Neural progenitor cell (in vitro differentiated cells): ENCODE measurements at regions not wholly inside any gene's neighbourhood (a gene's known extent, or its start where the extent isn't known, plus 50 kb on each side); places are given as distances from the start of the nearest gene placed in this dataset.

Experiments
- DNase-seq: peaks from one replicate; pipeline ENCODE4 v3.0.0-alpha.2; 2016; ENCODE audit warnings: low spot score
- H2AFZ ChIP-seq: fragments of 200-600 bp; sonication (generic); replicated peaks from 2 replicates; pipeline ENCODE4 v1.6.1; 2016; ENCODE audit warnings: antibody characterized with exemption
- H3F3A ChIP-seq: fragments of 200-600 bp; sonication (generic); 2 replicates; pipeline ENCODE4 v1.6.1; 2016; ENCODE audit warnings: antibody characterized with exemption, low read depth
- H3K27ac ChIP-seq: fragments of 200-600 bp; sonication (generic); 2 replicates; pipeline ENCODE4 v1.5.1; 2016; ENCODE audit warnings: mild to moderate bottlenecking
- H3K27me3 ChIP-seq: fragments of 200-600 bp; sonication (generic); 2 replicates; pipeline ENCODE4 v1.6.1; 2016; ENCODE audit warnings: mild to moderate bottlenecking, moderate library complexity
- H3K36me3 ChIP-seq: fragments of 200-600 bp; sonication (generic); 2 replicates; pipeline ENCODE4 v1.5.1; 2016
- H3K4me1 ChIP-seq: fragments of 200-600 bp; sonication (generic); 2 replicates; pipeline ENCODE4 v1.6.1; 2016; ENCODE audit warnings: mixed run types
- H3K4me2 ChIP-seq: fragments of 200-600 bp; sonication (generic); 2 replicates; pipeline ENCODE4 v1.6.1; 2016
- H3K4me3 ChIP-seq: fragments of 200-600 bp; sonication (generic); 2 replicates; pipeline ENCODE4 v1.5.1; 2016
- H3K79me2 ChIP-seq: fragments of 200-600 bp; sonication (generic); 2 replicates; pipeline ENCODE4 v1.6.1; 2016; ENCODE audit warnings: low read depth
- H3K9ac ChIP-seq: fragments of 200-600 bp; sonication (generic); 2 replicates; pipeline ENCODE4 v1.6.1; 2016
- H3K9me3 ChIP-seq: fragments of 200-600 bp; sonication (generic); 2 replicates; pipeline ENCODE4 v1.5.1; 2016; ENCODE audit warnings: low read depth
- H4K20me1 ChIP-seq: fragments of 200-600 bp; sonication (generic); 2 replicates; pipeline ENCODE4 v1.6.1; 2016; ENCODE audit warnings: low read depth
- H3K27ac Mint-ChIP-seq: 3 replicates; pipeline ENCODE4 v1.8.0; 2021; ENCODE audit warnings: mixed read lengths
- H3K27me3 Mint-ChIP-seq: 2 replicates; pipeline ENCODE4 v1.8.0; 2022; ENCODE audit warnings: low read depth, mild to moderate bottlenecking, inconsistent platforms, moderate library complexity, mixed read lengths; ENCODE audit not compliant: insufficient read depth
- H3K36me3 Mint-ChIP-seq: 3 replicates; pipeline ENCODE4 v1.8.0; 2021; ENCODE audit warnings: mixed read lengths
- H3K4me1 Mint-ChIP-seq: 3 replicates; pipeline ENCODE4 v1.8.0; 2021; ENCODE audit warnings: mixed read lengths
- H3K4me3 Mint-ChIP-seq: 3 replicates; pipeline ENCODE4 v1.8.0; 2021; ENCODE audit warnings: mild to moderate bottlenecking, moderate library complexity, mixed read lengths
- H3K9me3 Mint-ChIP-seq: 3 replicates; pipeline ENCODE4 v1.8.0; 2020; ENCODE audit warnings: mixed read lengths
- EZH2 ChIP-seq: fragments of 200-600 bp; sonication (generic); IDR thresholded peaks from 2 replicates; pipeline ENCODE4 v1.6.1; 2017; ENCODE audit warnings: antibody characterized with exemption, mild to moderate bottlenecking, moderate library complexity
- EZH2phosphoT487 ChIP-seq: fragments of 200-600 bp; sonication (generic); IDR thresholded peaks from 2 replicates; pipeline ENCODE4 v1.6.1; 2017; ENCODE audit warnings: antibody characterized with exemption
- TF ChIP-seq, protein P1 (sequence below): fragments of 200-600 bp; sonication (generic); IDR thresholded peaks from 2 replicates; pipeline ENCODE4 v1.5.1; 2017; ENCODE audit warnings: antibody characterized with exemption, mild to moderate bottlenecking

DNA sequence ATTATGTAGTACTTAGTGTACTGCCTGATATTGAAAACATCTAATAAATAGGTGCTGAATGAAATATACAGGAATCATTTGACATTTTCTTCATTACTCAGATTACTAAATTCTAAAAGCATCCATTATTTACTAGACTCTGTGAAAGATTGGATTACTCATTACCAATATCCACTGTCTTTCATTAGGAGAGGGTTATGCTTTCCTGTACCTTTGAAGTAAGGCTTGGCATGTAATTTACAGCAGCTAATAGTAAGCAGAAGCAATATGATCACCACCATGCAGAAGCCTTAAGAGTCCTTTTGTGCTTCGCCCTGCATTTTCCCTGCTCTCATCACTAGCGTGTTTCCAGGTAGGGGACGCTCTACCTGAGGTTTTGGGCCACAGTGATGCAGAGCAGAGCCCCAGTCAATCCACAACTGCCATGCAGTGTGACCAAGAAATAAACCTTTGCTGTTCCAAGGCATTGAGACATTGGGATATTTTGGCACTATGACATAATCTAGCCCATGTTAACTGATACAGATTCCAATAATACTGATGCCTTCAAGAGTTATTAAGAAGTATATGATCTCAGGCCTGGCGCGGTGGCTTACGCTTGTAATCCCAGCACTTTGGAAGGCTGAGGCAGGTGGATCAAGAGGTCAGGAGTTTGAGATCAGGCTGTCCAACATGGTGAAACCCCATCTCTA, 502.8 kb upstream of the MARCKS start:
- Histone ChIP-seq H3K9ac (no peak overlapping the region), H3K4me2 (no peak overlapping the region), H4K20me1 (no peaks in the 10 kb centered on the region), H3K4me3 (no peak overlapping the region), H3K79me2 (no peaks in the 10 kb centered on the region), H3K36me3 (no peaks in the 10 kb centered on the region), H3K9me3 (no peaks in the 10 kb centered on the region), H3K27me3 (no peaks in the 10 kb centered on the region), H3F3A (no peaks in the 10 kb centered on the region), H3K27ac (no peak overlapping the region), H2AFZ (no peak overlapping the region), H3K4me1 (peaks cover 6% of the 10 kb centered on the region)
- TF ChIP-seq EZH2phosphoT487 (no peak), EZH2 (no peak)
- TF ChIP-seq, protein P1, sequence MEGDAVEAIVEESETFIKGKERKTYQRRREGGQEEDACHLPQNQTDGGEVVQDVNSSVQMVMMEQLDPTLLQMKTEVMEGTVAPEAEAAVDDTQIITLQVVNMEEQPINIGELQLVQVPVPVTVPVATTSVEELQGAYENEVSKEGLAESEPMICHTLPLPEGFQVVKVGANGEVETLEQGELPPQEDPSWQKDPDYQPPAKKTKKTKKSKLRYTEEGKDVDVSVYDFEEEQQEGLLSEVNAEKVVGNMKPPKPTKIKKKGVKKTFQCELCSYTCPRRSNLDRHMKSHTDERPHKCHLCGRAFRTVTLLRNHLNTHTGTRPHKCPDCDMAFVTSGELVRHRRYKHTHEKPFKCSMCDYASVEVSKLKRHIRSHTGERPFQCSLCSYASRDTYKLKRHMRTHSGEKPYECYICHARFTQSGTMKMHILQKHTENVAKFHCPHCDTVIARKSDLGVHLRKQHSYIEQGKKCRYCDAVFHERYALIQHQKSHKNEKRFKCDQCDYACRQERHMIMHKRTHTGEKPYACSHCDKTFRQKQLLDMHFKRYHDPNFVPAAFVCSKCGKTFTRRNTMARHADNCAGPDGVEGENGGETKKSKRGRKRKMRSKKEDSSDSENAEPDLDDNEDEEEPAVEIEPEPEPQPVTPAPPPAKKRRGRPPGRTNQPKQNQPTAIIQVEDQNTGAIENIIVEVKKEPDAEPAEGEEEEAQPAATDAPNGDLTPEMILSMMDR = no peak
- Mint-ChIP-seq H3K36me3 (no peaks in the 10 kb centered on the region), H3K4me1 (peaks cover 13% of the 10 kb centered on the region), H3K27me3 (no peaks in the 10 kb centered on the region), H3K4me3 (no peak overlapping the region), H3K9me3 (peaks cover 6% of the 10 kb centered on the region), H3K27ac (no peak overlapping the region)
- no peak for DNase-seq

DNA sequence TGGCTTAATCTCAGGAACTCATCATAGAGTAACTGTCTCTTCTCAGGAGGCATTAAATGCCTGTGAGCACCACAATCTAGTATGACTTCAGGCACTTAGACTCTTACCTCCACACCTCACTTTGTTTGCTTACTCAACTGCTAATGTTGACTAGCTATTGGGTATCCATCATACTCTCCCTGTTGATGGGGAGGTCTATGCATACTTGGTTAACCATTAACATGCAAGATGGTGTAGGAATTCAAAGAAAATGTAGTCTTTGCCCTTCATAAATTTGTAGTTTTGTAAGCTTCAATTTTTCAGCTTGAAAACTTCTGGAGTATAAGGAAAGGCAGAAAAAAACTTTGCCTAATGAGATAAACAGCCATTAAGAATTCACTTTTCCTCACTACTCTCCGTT, 501.0 kb upstream of the MARCKS start:
- DNase-seq = no peak
- TF ChIP-seq, protein P1 = no peak
- TF ChIP-seq EZH2phosphoT487 (no peak), EZH2 (no peak)
- no peaks in the 10 kb centered on the region for H3F3A ChIP-seq
- H3K9me3 ChIP-seq = no peaks in the 10 kb centered on the region
- H3K9ac ChIP-seq = no peak overlapping the region
- Mint-ChIP-seq H3K27me3 (no peaks in the 10 kb centered on the region), H3K36me3 (no peaks in the 10 kb centered on the region), H3K4me3 (no peak overlapping the region), H3K9me3 (peaks cover 3% of the 10 kb centered on the region), H3K27ac (no peak overlapping the region), H3K4me1 (peaks cover 24% of the 10 kb centered on the region)
- no peaks in the 10 kb centered on the region for H3K36me3 ChIP-seq
- H3K4me1 ChIP-seq = peaks cover 10% of the 10 kb centered on the region
- H3K4me3 ChIP-seq = no peak overlapping the region
- H4K20me1 ChIP-seq = no peaks in the 10 kb centered on the region
- H2AFZ ChIP-seq = no peak overlapping the region
- no peak overlapping the region for H3K27ac ChIP-seq
- no peak overlapping the region for H3K4me2 ChIP-seq
- no peaks in the 10 kb centered on the region for H3K79me2 ChIP-seq
- no peaks in the 10 kb centered on the region for H3K27me3 ChIP-seq

DNA sequence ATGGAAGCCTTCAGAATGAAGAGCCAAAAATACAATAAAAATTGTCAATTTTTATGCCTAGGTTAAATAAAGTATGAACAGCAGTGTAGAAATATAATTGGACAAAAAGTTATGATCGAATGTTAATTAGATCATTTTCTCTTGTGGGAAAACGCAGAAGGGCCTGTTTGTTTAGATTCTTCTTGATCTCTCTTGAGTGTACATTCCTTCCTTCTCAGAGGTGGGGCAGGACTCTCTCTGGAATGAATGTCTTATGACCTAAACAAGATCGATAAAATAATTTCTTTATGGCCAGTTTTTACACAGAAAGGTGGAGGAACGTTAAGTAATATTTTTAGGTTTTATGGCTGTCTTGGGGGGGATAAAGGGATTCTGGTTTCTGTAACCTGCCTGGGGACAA, 500.1 kb upstream of the MARCKS start:
- H3K9ac ChIP-seq = no peak overlapping the region
- peaks cover 10% of the 10 kb centered on the region for H3K4me1 ChIP-seq
- H3K9me3 ChIP-seq = no peaks in the 10 kb centered on the region
- no peaks in the 10 kb centered on the region for H3F3A ChIP-seq
- peaks cover 3% of the 10 kb centered on the region for H3K9me3 Mint-ChIP-seq
- no peaks in the 10 kb centered on the region for H3K36me3 ChIP-seq
- H3K4me3 ChIP-seq = no peak overlapping the region
- H2AFZ ChIP-seq = no peak overlapping the region
- no peaks in the 10 kb centered on the region for H3K27me3 ChIP-seq
- H3K27ac ChIP-seq = no peak overlapping the region
- no peak overlapping the region for H3K4me2 ChIP-seq
- H3K4me3 Mint-ChIP-seq = no peak overlapping the region
- H3K4me1 Mint-ChIP-seq = peaks cover 24% of the 10 kb centered on the region
- TF ChIP-seq EZH2phosphoT487 (no peak), EZH2 (no peak)
- TF ChIP-seq, protein P1 = no peak
- no peak overlapping the region for H3K27ac Mint-ChIP-seq
- no peaks in the 10 kb centered on the region for H3K79me2 ChIP-seq
- H3K36me3 Mint-ChIP-seq = no peaks in the 10 kb centered on the region
- DNase-seq = no peak
- no peaks in the 10 kb centered on the region for H3K27me3 Mint-ChIP-seq
- no peaks in the 10 kb centered on the region for H4K20me1 ChIP-seq
